Bone marrow (tissue), 2 donors: ENCODE measurements at regions not wholly inside any gene's neighbourhood (a gene's known extent, or its start where the extent isn't known, plus 50 kb on each side); places are given as distances from the start of the nearest gene placed in this dataset.
A peak's percentile ranks its signal among the peaks of the same experiment; 100 is the strongest.
"Not testable (repeated sequence)": the region's sequence is repeated elsewhere in the genome, so short reads cannot be mapped to it uniquely, and the experiment has no call there.

Experiments
- DNase-seq, 2 donors: peaks; one replicate each; lab custom pipeline; 2025; lab: John Stamatoyannopoulos, UW

- no peak for DNase-seq
Measured at GRCh38 chr21:28523367-28523766, 469.3 kb downstream of the LTN1 start.

- DNase-seq, result no peak
Measured at GRCh38 chr21:28522014-28522799, 470.5 kb downstream of the LTN1 start.

- no peak for DNase-seq
Measured at GRCh38 chr21:28518630-28519029, 474.0 kb downstream of the LTN1 start.

GRCh38 chr21:28516991-28517592, 475.6 kb downstream of the LTN1 start:
- DNase-seq, result peak in 1 of 2 donors; percentile 30

GRCh38 chr21:28516021-28516420, 476.7 kb downstream of the LTN1 start:
- DNase-seq, result no peak

- DNase-seq, result no peak
Measured at GRCh38 chr21:28513428-28513827, 479.2 kb downstream of the LTN1 start.

- DNase-seq, result no peak
Measured at GRCh38 chr21:28509031-28509430, 483.6 kb downstream of the LTN1 start.

- no peak for DNase-seq
Measured at GRCh38 chr21:28508126-28508525, 484.6 kb downstream of the LTN1 start.

- DNase-seq, result no peak
Measured at GRCh38 chr21:28496517-28496916, 496.2 kb downstream of the LTN1 start.

GRCh38 chr21:28492127-28492526, 500.6 kb downstream of the LTN1 start:
- DNase-seq, result no peak

GRCh38 chr21:28489821-28490350, 502.8 kb downstream of the LTN1 start:
- no peak for DNase-seq

GRCh38 chr21:28489162-28489561, 503.5 kb downstream of the LTN1 start:
- no peak for DNase-seq

GRCh38 chr21:28487455-28488070, 505.1 kb downstream of the LTN1 start:
- DNase-seq, result no peak

GRCh38 chr21:28485301-28486022, 507.2 kb downstream of the LTN1 start:
- DNase-seq, result no peak

- DNase-seq, result no peak
Measured at GRCh38 chr21:28483301-28484035, 509.2 kb downstream of the LTN1 start.

GRCh38 chr21:28482657-28483056, 510.0 kb downstream of the LTN1 start:
- DNase-seq, result no peak

GRCh38 chr21:28480470-28480869, 512.2 kb downstream of the LTN1 start:
- DNase-seq, result no peak

GRCh38 chr21:28473530-28474220, 519.0 kb downstream of the LTN1 start:
- no peak for DNase-seq

GRCh38 chr21:28472543-28472942, 520.1 kb downstream of the LTN1 start:
- not testable (repeated sequence) for DNase-seq

GRCh38 chr21:28464988-28465387, 527.7 kb downstream of the LTN1 start:
- DNase-seq, result no peak

- DNase-seq, result no peak
Measured at GRCh38 chr21:28464095-28464494, 528.6 kb downstream of the LTN1 start.
